SK-N-SH treated with all-trans-retinoic acid at 6 μM for 48 hours (cell line): ENCODE measurements at regions not wholly inside any gene's neighbourhood (a gene's known extent, or its start where the extent isn't known, plus 50 kb on each side); places are given as distances from the start of the nearest gene placed in this dataset.

ENCODE experiments used
- CSRNP3 ChIP-seq: fragments of 250-450 bp; sonication (Bioruptor Pico); IDR thresholded peaks from 2 replicates; pipeline ENCODE4 v1.5.1; 2021; ENCODE audit warnings: mild to moderate bottlenecking, moderate library complexity
- ISL1 ChIP-seq: fragments of 250-450 bp; sonication (Bioruptor Pico); IDR thresholded peaks from 2 replicates; pipeline ENCODE4 v2.1.2; 2022; ENCODE audit warnings: mild to moderate bottlenecking, moderate library complexity
- PATZ1 ChIP-seq: fragments of 250-450 bp; sonication (Bioruptor Pico); IDR thresholded peaks from 2 replicates; pipeline ENCODE4 v1.8.0; 2020; ENCODE audit warnings: mild to moderate bottlenecking, moderate library complexity, borderline replicate concordance
- SNAI2 ChIP-seq: fragments of 250-450 bp; sonication (Bioruptor Pico); IDR thresholded peaks from 2 replicates; pipeline ENCODE4 v1.5.0; 2020; ENCODE audit warnings: mild to moderate bottlenecking, moderate library complexity
- ZFP3 ChIP-seq: fragments of 250-450 bp; sonication (Bioruptor Pico); IDR thresholded peaks from 2 replicates; pipeline ENCODE4 v1.5.0; 2020; ENCODE audit warnings: mild to moderate bottlenecking, moderate library complexity
- TF ChIP-seq, protein P1 (sequence below): fragments of 250-450 bp; sonication (Bioruptor Pico); IDR thresholded peaks from 2 replicates; pipeline ENCODE4 v1.5.0; 2020; ENCODE audit warnings: mild to moderate bottlenecking, moderate library complexity

DNA sequence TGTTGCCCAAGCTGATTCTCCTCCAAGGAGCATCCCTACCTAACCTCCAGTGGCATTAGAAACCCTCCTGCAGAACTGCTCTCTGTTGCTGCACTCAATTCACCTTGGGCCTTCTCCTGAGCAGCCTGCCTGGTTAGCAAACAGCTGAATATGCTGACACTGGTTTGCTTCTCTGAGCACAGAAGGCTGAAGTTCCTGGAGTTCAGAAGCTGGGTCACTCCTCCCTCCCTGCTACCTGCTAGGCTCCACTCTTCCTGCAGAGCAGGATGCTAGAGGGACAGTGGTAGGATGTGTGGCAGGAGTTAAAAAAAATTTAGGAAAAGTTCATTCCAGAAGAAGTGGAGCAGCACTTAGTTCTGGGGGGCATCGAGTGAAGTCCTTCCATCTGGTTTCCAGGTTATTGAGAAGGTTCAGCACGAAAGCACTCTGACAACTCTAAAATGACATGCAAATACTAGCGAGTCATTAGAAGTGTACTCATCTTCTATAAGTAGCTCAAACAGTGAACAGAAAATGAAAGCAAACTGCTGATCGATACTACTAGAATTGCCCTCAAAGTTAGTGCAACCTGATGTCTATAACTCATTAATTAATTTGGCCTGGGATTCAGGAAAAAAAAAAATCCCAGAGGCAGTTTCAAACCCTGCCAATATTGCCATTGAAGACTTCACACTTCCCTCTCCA lies 293.7 kb downstream of the POU4F1 start:
- TF ChIP-seq PATZ1 (CRISPR knock-in tag) (no peak), CSRNP3 (CRISPR knock-in tag) (no peak), ZFP3 (CRISPR knock-in tag) (no peak), SNAI2 (CRISPR knock-in tag) (no peak), ISL1 (CRISPR knock-in tag) (no peak)
- TF ChIP-seq, protein P1, sequence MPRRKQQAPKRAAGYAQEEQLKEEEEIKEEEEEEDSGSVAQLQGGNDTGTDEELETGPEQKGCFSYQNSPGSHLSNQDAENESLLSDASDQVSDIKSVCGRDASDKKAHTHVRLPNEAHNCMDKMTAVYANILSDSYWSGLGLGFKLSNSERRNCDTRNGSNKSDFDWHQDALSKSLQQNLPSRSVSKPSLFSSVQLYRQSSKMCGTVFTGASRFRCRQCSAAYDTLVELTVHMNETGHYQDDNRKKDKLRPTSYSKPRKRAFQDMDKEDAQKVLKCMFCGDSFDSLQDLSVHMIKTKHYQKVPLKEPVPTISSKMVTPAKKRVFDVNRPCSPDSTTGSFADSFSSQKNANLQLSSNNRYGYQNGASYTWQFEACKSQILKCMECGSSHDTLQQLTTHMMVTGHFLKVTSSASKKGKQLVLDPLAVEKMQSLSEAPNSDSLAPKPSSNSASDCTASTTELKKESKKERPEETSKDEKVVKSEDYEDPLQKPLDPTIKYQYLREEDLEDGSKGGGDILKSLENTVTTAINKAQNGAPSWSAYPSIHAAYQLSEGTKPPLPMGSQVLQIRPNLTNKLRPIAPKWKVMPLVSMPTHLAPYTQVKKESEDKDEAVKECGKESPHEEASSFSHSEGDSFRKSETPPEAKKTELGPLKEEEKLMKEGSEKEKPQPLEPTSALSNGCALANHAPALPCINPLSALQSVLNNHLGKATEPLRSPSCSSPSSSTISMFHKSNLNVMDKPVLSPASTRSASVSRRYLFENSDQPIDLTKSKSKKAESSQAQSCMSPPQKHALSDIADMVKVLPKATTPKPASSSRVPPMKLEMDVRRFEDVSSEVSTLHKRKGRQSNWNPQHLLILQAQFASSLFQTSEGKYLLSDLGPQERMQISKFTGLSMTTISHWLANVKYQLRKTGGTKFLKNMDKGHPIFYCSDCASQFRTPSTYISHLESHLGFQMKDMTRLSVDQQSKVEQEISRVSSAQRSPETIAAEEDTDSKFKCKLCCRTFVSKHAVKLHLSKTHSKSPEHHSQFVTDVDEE = no peak
